T follicular helper cell (primary cell): ENCODE measurements at regions not wholly inside any gene's neighbourhood (a gene's known extent, or its start where the extent isn't known, plus 50 kb on each side); places are given as distances from the start of the nearest gene placed in this dataset.

ENCODE experiments used
- DNase-seq: peaks from one replicate; pipeline ENCODE4 v3.0.0-alpha.2; 2020; ENCODE audit warnings: low read depth

DNA sequence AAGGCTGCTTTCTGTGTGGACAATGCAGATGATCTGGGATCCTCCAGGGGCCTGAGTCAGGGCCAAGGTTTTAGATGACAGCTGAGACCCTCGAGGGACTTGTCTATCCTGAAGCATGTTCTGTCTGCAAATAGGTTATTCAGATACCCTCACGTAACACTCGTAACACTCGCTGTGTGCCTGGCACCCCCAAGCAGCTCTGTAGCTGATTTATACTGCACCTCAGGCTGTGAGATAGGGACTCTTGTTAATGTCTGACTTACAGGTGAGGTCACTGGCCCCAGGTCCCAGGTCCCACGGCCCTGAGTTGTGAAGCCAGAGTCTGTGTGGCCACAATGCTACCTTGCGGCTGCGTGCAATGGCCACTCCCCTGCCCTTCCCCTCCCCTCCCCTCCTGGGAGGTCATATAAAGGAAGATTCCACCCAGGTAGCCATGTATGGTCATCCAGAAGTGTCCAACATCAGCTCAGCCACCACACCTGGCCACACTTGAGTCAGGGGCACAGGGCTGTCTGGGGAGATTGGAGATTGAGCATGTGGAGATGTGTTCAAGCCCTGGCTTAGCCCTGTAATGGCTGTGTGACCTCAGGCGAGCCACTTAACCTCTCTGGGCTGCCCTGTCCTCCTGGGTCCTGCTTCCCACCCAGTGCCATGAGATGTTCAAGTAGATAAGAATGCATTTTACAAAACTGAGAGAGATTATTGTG, 687.7 kb downstream of the MATN1 start:
- no peak for DNase-seq

DNA sequence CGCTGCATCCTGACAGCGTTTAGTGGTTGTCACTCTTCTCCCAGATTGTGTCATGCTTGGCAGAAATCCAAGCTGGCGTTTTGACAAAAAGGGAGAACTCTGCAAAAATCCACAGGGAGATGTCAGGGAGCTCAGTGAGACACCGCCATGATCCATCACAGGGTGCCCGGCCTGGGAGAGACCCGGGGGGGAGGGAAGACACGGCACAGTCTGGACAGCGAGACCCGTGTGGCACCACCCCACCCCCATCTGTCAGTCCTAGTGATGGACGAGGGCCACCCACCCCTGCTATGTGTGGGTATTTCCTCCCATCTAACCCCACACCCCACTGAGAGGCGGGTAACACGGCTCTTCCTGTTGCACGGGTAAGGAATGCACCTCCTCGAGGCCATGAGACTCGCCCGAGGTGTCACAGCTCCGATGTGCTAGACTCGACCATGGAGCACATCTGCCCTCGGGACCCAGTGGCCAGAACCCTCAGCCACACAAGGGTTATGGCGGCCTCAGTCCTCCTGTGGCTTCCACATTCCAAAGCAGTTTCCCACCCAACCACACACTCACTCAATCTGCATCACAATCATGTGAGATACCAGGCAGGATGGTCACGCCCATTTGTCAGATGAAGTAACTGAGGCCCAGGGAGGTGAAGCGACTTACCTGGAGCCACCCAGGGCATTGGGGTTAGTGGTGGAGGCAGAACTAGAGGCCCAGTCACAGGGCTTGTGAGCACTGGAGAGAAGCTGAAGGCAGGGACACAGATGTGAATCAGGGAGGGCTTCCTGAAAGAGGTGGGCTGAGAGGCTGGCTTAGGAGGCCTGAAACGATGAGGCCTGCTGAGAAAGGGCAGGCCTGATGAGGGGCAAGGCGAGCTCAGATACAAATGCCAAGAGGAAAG, 688.5 kb downstream of the MATN1 start:
- DNase-seq: no peak

DNA sequence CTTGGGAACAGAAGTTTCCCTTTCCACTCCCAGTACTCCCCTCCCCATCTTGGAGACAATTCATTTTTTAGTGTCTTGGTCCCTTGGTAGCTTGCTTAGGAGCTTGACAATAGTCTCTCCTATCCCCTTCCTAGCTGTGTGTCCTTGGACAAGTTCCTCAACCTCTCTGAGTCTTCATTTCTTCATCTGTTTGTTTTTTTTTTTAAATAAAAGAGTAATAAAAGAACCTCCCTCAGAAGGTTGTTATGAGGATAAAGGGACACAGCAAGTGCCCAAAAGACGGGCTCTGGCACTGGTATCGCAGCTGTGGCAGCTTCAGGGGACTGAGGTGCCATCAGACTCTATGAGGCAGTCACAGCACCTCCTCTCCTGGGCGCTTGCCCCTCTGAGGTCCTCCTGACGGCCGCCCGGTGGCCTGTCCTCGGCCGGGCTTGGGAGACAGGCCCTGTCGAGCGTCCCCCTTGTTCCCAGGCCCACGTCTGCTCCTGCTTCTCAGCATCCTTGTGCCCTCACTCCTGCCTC, 689.2 kb downstream of the MATN1 start:
- no peak for DNase-seq

DNA sequence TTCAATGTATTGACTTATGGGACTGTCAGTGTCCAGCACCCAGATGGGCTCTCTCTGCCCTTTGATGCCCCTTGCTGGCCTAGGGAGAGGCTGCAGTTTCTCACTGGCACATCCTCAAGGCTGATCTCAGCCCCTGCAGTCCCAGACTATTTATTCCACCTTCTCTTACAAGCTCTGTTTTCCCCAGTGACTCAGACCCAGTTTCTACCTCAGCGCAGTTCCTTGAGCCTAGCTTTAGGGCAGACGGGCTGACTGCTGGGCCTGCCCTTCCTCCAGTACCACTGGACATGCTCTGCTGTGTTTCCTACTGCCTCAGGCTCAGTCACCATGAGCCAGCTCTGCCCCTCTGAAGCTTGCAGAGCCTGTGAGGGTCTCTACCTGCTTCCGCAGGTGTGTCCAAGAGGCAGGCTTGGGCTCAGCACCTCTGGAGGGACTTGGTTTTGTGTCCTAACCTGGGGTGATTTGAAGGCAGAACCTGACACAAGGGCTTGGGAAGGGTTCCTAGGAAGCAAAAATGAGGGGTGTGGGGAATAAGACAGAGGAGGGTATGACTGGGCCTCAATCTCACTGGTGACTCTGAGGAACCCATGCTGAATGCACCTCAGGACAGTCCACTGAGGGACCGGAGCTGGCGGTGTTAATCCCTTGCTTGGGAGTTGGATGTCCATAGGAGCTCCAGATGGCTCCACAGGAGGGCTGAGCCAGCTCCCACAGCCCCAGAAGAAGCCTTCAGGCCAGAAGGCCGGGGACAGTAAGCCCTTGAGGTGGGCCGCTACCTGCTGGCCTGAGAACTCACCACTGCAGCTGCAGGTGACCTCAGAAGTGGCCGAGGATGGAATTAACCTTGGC, 689.9 kb downstream of the MATN1 start:
- DNase-seq: no peak

DNA sequence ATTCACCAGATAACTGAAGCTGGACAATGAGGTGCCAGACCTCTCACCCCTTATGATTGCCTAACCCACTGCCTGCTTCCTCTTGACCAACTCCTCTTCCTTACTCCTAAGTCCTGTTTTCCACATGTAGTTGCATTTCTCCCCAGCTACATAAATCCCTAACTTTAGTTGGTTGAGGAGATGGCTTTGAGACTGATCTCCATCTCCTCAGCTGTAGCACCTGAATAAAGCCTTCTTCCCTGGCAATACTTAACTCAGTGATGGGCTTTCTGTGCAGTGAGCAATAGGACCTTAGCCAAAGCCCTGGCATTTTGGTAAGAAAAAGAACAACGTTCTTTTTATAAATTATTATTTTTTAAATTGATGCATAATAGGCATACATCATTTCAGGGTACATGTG, 691.1 kb downstream of the MATN1 start:
- DNase-seq: no peak

DNA sequence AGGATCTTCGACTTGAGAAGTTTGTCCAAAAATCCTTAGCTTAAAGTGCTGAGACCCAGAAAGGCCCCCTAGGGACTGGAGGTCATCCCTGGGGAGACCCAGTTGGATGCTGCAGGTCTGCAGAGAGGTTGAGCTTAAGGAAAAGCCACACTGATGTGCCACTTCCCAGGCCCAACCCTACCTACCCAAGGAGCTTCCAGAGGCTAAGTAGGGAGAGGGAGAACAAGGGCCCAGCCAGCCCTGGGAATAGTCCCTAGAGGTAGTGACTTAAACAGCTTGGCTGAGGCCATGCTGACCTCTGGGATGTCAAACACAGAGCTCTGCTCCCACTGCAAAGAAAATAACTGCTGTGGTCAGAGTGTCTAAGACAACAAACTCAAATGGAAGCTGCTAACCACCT, 693.7 kb downstream of the MATN1 start:
- DNase-seq: no peak

DNA sequence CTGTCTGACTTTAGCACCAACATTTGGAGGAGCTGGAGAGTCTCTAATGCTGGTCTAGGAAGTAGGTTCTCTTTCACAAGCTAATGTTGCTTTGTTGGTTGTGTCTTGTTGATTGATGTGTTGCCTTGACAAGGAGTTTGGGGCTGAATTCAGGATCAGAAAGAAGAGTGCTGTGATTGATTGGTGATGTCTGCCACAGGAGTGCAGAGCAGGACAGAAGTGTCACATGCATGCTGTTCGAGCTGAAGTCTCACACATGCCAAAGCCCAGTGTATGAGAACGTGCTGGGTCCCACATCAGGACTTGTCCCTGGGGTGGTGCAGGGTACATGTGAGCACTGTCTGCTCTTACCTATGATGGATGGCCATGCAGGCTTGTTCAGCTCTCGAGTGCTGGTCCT, 694.4 kb downstream of the MATN1 start:
- no peak for DNase-seq

DNA sequence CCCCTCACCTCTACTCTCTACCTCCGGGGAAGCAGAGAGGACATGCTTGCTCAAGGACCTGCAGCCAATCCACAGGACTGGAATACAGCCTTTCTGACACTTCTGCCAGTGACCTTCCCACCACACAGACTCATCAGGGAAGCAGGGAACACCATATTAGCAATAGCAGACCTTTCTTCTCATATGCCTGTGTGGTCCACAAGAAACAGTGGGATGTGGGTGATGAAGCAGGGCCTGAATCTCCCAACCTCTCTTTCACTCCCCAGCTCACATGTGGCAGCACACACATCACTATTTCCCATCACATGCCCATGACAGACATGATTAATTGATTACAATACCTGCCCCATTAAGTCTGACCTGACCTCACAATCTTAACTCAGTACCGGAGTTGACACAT, 695.1 kb downstream of the MATN1 start:
- DNase-seq: no peak

DNA sequence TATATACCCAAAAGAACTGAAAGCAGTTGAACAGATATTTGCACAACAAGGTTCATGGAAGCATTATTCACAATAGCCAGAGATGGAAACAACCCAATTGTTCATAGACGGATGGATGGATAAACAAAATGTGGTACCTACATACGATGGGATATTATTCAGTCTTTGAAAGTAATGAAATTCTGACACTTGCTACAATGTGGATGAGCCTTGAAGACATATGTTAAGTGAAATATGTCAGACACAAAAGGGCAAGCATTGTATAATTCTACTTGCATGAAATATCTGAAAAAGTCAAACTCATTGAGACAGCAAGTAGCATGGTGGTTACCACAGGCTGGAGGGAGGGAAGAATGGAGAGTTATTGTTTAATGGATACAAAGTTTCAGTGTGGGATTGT, 696.1 kb downstream of the MATN1 start:
- DNase-seq: no peak

DNA sequence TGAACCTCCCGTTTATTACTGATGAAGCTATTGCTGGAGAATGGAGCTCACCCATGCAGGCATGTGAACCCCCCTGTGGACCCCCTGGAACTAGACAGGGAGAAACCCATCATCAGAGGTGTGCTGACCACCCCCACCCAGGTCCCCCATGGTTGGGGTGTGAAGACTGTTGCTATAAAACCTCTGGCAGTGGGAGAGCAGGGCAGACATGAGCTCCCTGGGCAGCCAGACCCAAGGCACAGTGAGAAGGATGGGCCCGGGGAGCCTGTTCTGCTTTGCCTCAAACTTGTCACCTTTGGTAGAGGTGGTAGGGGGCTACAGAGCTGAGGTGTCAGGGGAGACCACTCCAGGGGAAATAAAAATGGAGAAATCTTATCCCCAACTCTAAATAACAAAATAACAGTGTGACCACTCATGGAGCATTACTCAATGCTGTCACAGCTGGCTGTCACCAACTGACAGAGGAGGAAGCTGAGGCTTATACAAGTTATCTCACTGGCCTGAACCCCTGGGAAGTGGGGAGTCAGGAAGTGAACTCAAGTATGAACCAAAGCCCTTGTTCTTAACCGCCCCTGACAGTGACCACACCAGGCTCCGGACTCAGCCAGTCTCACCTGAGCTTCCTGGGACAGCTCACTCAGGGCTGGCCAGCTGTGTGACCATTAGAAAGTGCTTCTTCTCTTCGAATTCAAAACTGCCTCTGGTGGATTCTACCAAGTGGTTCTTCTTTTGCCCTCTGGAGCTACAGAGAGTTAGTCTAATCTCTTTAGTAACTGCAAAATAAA, 698.8 kb downstream of the MATN1 start:
- no peak for DNase-seq

DNA sequence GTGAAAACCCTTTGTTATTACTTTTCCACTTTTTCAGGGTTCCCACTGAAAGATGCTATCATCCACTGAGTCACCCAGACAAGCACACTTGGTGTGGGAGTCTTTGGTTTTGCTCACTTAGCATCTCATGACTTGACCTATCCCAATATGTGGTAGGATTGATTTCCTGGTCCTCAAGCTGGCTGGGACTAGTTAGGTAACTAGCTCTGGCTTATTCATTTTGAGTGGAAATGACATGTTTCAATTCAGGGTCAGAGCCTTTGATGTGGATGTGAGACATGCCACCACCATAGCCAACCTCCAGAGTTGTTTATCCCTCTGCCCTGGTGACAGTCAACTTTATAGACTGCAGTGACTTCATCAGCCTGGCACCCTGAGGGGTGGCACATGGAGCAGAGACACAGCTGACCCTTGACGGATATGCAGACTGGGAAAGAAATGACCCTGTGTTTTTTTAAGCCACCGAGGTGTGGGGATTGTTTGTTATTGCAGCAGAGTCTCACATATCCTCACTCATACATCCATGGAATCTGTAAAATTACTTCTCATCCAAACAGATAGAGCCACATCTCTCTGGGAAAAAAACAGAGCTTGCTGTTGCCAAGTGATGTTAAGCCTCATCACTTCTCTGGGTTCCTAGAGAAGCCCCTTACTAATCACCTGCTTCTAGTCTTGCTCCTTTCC, 699.9 kb downstream of the MATN1 start:
- no peak for DNase-seq

DNA sequence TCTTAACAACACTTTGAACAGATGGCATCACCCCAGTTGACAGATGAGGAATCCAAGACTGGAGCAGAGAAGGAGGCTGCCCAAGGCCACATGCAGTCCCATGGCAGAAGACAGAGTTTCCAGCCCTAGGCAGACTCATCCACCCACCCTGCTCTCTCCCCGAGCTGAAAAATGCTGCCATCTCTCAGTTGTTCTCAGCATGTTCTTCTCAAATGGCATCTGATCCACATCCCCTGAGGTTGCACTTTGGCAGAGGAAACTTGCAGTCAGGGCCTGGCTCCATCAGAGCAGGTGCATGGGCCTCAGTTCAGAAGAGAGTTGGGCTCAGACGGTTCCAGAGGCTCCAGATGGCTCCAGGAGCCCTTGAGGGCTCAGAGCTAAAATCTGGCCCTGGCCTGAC, 709.4 kb downstream of the MATN1 start:
- DNase-seq: no peak

DNA sequence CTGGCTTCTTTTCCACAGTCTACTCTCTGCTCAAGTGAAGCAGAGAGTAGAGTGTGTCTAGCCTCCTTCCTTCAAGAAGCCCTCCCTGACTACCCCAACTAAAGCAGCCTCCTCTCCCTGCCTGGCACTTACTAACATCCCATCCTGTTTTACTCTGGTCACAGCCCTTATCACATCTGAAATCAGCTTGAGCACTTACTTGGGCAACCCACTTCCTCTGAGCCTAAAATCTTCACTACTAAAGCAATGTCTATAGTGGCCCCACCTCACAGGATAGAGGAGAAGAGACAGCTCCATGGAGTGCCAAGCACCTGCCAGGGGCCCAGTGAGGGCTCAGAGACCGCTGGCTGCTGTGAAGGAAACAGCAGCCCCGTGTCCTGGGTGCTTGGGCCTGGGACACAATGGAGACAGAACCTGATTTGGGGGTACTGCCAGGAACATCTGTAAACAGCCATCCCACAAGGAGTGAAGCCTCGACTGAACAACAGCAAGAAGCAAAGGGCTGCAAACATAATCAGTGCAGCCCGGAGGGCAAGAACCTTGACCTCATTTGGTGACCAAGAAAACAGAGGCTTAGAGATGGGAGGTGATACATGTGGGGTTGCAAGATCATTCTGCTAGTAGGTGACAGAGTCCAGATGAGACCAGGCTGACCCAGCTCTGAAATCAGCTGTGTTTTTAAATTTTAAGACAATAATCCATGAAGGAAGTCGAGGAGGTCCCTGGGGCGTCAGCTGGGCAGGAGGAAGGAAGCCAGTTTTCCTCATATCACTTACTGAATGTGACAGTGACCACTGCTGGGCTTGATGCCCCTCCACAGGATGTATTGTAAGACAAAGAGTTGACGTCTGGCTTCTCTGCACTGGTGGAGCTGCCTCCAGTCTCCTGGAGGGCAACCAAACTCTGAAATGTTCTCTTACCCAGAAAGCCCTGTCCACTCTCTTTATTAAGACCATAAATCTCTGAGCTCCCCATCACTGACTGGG, 710.6 kb downstream of the MATN1 start:
- no peak for DNase-seq

DNA sequence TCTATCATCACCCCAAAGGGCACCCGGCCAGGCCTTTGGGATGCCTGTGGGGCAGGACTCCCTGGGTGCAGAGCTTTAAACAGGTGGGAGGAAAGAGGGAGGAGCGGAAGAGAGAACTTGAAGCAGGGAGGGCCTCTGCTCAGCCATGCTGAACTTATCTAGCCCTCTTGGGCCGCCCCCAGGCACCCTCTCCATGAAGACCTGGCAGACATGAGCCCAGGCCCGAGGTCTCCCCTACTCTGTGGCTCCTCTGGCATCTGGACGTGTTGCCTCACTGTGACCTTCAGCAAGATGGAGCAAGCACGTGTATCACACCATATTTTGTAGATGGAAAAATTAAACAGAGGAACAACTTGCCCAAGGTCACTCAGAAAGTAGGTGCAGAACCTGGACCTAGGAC, 711.4 kb downstream of the MATN1 start:
- no peak for DNase-seq

DNA sequence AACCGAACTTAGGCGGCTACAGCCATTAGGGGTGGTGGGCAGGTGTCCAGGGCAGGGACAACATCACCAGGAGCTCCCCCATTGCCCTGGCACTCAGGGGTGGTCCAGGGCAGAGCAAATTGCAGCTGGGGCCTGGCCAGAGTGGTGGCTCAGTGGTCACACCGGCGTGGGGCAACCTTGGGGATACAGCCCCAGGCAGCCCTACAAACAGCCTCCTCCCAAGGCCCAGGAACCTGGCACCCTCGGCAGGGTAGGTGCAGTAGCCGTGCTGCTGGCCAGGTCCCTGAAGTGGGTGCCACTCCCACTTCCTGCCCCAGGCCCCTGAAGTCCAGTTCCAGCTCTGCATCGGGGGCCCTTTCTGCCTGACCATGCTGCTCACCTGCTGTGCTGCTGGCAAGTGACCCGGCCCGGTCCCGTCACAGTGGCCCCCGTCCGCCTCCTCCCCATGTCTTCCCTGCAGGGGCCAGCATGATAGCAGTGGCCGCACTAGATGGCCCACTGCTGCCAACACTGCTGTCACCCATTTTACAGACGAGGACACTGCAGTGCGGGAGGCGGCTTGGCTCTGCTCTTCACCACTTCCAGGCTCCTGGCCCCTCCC, 712.8 kb downstream of the MATN1 start:
- DNase-seq: no peak

DNA sequence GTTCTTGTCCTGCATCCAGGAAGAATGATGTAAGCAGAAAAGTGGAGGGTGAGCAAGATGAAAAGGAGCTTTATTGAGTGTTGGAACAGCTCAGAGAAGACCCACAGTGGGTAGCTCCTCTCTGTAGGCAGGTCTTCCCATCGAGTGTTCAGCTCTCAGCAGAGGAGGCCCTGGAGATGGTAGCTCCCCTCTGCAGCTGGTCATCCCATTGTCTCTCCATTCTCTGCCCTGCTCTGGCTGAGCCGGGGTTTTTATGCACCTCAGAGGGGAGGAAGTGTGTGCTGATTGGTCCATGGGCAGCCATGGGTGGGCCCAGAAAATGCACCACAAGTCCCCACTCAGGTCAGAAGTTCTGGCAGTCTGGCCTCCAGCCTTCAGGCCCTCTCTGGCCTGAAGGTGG, 713.7 kb downstream of the MATN1 start:
- DNase-seq: no peak

DNA sequence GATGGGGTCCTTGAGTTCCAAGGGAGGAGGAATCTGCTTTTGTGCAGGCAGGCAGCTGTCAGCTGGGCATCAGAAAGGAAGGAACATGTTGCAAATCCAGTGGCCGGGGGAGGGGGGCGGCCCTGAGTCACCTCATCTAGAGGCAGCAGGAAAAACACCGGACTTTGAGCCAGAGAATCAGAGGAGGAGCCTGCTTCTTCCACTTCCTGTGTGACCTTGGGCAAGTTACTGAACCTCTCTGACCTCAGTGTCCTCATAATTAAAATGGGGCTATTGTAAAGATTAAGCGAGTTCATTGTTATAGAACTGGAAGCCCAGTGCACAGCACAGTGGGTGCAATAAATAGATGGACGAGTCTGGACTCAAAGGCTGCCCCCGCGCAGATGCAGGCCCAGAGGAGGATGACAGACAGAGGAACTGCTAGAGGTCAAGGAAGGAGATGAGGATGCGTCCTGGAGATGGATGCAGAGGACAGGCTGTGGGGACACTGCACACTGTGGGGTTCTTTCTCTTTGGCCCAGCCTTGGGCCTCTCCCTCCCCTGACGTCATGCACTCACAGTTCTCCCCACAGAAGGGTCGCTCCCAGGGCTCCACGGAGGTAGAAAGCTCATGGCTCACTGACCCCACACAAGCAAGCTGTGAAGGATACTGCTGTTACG, 714.3 kb downstream of the MATN1 start:
- DNase-seq: no peak

DNA sequence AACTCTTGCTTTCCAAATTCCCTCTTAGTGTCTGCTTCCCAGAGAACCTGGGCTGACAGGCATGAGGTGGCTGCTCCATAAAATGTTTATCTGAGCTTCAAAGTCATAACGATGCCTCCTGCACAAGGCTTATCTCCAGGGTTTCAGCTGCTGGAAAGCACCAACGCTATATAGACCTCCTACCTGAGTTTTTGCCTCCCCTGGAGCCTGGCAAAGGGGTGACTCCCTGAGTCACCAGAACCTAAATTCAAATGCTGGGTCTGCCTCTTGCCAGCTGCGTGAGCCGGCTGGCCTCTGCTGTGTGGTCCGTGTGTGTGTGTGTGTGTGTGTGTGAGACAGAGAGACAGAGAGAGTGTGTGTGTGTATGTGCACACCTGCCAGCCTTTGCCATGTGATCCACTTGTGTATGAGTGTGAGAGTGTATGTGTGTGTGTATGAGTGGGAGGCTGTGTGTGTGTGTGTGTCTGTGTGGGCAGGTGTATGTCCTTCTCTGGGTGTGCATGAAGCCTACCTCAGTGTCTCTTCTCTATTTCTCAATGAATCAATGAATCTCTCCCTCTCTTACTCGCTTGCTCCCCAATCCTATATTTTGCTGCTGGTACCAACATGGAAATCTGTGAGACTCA, 714.9 kb downstream of the MATN1 start:
- DNase-seq: no peak
